Activated naive CD8-positive, alpha-beta T cell treated with anti-CD3 and anti-CD28 coated beads, Interleukin-2, amount 50 U/mL, for 24 hours (primary cell): ENCODE measurements at regions not wholly inside any gene's neighbourhood (a gene's known extent, or its start where the extent isn't known, plus 50 kb on each side); places are given as distances from the start of the nearest gene placed in this dataset.
"Not testable (repeated sequence)": the region's sequence is repeated elsewhere in the genome, so short reads cannot be mapped to it uniquely, and the experiment has no call there.

ENCODE experiments used
- ATAC-seq: fragments of 150-1000 bp; cut with Tn5 transposase; one replicate; pipeline ENCODE4 v1.10.0; 2021
- DNase-seq: peaks from one replicate; pipeline ENCODE4 v3.0.0; 2021
- H3K27ac Mint-ChIP-seq: one replicate; pipeline ENCODE4 v1.8.0; 2021; ENCODE audit warnings: mild to moderate bottlenecking, mixed read lengths
- H3K27me3 Mint-ChIP-seq: one replicate; pipeline ENCODE4 v1.8.0; 2021; ENCODE audit warnings: mixed read lengths
- H3K36me3 Mint-ChIP-seq: one replicate; pipeline ENCODE4 v1.8.0; 2021; ENCODE audit warnings: low read depth, mixed read lengths
- H3K4me1 Mint-ChIP-seq: one replicate; pipeline ENCODE4 v1.8.0; 2021; ENCODE audit warnings: mixed read lengths
- H3K4me3 Mint-ChIP-seq: one replicate; pipeline ENCODE4 v1.8.0; 2021; ENCODE audit warnings: mild to moderate bottlenecking, moderate library complexity, mixed read lengths
- H3K9me3 Mint-ChIP-seq: one replicate; pipeline ENCODE4 v1.8.0; 2021; ENCODE audit warnings: mixed read lengths

DNA sequence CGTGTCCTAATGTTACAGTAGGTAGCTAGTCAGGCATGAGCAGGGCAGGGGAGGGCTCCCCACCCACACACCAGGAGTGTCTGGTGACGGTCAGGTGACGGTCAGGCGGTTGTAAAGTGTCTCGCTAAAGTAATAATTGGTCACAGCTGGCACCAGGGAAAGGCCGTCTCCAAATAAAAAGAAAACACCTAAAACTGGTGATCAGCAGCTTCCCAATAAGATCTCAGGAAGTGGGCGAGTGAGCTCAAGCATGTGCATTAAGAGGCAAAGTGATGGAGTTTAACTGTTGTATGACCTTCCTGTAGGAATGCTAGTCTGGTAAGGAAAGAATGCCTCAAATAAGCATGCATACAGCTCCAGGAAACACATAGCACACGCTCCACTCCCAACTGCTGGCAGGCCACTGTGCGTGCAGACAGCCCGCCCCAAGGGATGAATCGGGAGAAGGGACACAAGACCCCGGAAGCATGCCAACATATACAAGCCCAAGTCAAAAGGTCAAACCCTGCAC, 177.1 kb downstream of the RNF144A start:
- H3K27ac Mint-ChIP-seq, result no peak overlapping the region

DNA sequence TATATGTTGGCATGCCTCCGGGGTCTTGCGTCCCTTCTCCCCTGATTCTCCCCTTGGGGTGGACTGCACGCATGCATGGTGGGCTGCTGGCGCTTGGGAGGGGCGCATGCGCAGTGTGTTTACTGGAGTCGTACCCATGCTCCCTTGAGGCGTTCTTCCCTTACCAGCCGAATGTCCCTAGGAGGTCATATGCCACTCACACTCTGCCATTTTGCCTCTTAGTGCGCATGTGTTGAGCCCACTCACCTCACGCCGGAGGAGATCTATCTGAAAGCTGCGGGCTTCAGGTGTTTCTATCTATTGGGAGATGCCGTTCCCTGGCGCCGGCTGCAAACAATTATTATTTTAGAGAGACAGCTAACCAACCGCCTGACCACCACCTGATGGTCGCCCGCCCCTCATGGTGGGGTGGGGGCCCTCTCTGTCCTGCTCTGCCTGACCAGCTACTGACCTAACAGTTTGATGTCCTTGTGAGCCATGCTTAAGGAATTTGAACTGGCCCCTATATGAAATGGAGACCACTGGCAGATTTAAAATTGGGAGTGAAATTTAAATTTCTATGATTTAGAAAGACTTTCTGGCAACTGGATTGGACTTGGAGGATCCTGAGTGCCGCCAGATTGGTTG, 179.6 kb downstream of the RNF144A start:
- no peaks in the 10 kb centered on the region for H3K9me3 Mint-ChIP-seq
- no peak for ATAC-seq
- no peaks in the 10 kb centered on the region for H3K36me3 Mint-ChIP-seq
- H3K27me3 Mint-ChIP-seq, result no peaks in the 10 kb centered on the region
- no peak overlapping the region for H3K27ac Mint-ChIP-seq
- peaks cover 6% of the 10 kb centered on the region for H3K4me1 Mint-ChIP-seq
- no peak overlapping the region for H3K4me3 Mint-ChIP-seq
- DNase-seq, result no peak

More for the DNA sequence above, 177.1 kb downstream of the RNF144A start:
- Mint-ChIP-seq H3K36me3 (no peaks in the 10 kb centered on the region), H3K9me3 (no peaks in the 10 kb centered on the region), H3K4me3 (no peak overlapping the region), H3K27me3 (no peaks in the 10 kb centered on the region), H3K4me1 (peaks cover 6% of the 10 kb centered on the region)
- DNase-seq (no peak), ATAC-seq (no peak)

DNA sequence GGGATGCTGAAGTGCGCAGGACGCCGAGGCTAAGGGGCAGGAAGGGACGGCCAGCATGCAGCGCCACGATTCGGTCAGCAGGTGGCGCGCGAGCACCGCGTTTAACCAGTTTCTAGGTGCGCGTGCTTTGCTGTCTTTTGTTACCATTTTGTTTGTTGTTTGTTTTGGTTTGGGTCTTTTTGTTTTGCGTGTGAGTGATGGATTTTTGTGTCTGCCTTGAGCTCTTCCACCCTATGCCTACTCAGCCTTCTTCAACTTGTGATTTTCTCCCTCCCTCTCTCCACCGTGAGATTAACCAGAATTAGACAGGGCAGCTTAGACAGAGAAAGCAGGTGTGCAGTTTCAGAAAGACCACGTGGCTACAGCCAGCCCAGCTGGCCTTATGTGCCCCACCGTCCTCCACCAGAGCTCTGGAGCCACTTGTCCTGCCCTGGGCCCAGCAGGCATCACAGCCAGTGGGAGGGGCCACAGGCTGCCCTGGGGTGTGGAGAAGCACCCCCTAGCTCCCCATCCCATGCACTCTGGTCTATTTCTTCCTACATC, 180.2 kb downstream of the RNF144A start:
- Mint-ChIP-seq H3K4me1 (peaks cover 6% of the 10 kb centered on the region), H3K27me3 (no peaks in the 10 kb centered on the region), H3K27ac (no peak overlapping the region), H3K4me3 (peak overlapping the region; percentile 60), H3K36me3 (no peaks in the 10 kb centered on the region), H3K9me3 (no peaks in the 10 kb centered on the region)
- ATAC-seq (peak; percentile 91), DNase-seq (peak; percentile 80)

DNA sequence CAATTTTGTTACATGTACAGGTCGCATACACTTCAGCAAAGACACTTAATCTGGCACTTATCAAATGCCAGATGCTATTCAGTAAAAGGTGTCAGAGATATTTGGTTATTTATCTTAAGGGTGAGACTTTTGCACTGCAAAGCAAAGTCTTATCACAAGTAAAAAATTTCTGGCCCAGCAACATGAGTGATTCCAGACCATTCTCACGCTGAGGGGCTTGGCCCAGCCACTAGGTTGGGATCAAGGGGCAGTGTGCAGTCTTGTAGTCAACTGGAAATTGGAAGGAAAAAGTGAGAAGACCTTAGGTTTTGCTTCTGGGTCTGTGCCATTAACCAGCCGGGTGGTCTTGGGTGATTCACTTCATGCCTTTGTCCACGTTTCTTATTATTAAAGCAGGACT, 181.6 kb downstream of the RNF144A start:
- Mint-ChIP-seq H3K36me3 (no peaks in the 10 kb centered on the region), H3K4me1 (peaks cover 6% of the 10 kb centered on the region), H3K4me3 (no peak overlapping the region), H3K27me3 (no peaks in the 10 kb centered on the region), H3K27ac (no peak overlapping the region), H3K9me3 (no peaks in the 10 kb centered on the region)
- no peak for ATAC-seq
- no peak for DNase-seq

DNA sequence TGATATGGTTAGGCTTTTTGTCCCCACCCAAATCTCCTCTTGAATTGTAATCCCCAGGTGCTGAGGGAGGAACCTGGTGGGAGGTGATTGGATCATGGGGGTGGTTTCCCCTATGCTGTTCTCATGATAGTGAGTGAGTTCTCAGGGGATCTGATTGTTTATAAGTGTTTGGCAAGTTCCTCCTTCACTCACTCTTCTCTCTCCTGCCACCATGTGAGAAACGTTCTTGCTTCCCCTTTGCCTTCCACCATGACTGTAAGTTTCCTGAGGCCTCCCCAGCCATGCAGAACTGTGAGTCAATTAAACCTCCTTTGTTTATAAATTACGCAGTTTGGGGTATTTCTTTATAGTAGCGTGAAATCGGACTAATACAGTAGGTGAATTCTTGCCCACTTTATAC, 182.5 kb downstream of the RNF144A start:
- not testable (repeated sequence) for DNase-seq, ATAC-seq, H3K27me3 Mint-ChIP-seq, H3K4me1 Mint-ChIP-seq, H3K36me3 Mint-ChIP-seq, H3K4me3 Mint-ChIP-seq, H3K9me3 Mint-ChIP-seq, H3K27ac Mint-ChIP-seq

DNA sequence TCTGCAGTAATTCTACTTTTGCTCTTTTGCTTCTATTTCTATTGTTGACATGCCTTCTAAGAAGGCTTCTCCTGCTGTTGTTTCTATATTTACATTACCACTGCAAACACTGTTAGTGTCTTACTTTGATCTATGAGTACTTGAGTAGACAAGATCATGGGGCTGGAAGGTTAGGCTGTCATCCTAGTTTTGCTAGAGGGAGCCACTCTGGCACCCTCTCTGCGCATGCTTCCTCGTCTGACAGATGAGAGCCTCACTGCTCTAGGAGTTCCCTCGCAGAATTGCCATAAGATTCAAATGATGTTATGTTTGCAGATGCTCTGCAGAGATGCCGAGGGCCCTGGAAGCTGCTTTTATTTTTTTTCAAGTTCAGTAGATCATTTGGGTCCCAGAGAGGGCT, 185.6 kb downstream of the RNF144A start:
- H3K36me3 Mint-ChIP-seq, result no peaks in the 10 kb centered on the region
- H3K27ac Mint-ChIP-seq, result no peak overlapping the region
- no peaks in the 10 kb centered on the region for H3K27me3 Mint-ChIP-seq
- H3K4me1 Mint-ChIP-seq, result no peaks in the 10 kb centered on the region
- H3K4me3 Mint-ChIP-seq, result no peak overlapping the region
- ATAC-seq (no peak), DNase-seq (no peak)
- H3K9me3 Mint-ChIP-seq, result no peaks in the 10 kb centered on the region

DNA sequence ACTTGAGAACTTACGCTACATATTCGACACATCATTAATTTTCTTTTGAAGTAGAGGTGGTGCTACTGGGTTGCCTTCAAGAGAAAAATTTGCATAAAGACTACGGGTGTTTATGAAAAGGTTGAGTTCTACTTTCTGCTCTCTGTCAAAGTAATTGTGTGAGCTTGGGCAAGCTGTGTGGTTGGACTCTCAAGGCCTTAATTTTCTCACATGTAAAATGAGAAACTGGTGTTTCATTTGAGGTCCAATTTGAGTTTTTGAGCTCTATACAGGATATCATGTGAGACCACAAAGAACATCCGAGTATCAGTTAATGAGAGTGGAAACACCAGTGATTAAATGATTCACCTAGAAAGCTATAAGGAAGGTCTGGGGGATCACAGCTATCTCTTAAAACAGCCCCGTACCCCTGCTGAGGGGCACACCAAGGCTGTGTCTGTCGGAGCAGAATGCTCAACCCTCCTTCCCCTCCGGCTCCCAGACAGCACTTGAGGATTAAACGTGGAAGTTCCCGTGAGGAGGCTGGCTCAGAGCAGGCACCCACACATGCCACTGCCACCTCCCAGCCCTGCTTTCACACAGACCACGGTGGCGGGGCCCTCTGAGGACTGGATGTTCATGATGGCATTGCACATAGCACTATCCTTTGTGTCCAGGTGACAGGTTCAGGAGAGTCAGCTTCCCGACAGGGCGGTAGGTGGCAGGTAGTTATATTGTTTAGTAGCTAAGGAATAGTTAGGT, 191.8 kb downstream of the RNF144A start:
- H3K27ac Mint-ChIP-seq, result no peak overlapping the region
- H3K4me1 Mint-ChIP-seq, result no peaks in the 10 kb centered on the region
- ATAC-seq (no peak), DNase-seq (no peak)
- no peak overlapping the region for H3K4me3 Mint-ChIP-seq
- H3K36me3 Mint-ChIP-seq, result peaks cover 5% of the 10 kb centered on the region
- peaks cover 10% of the 10 kb centered on the region for H3K9me3 Mint-ChIP-seq
- no peaks in the 10 kb centered on the region for H3K27me3 Mint-ChIP-seq

DNA sequence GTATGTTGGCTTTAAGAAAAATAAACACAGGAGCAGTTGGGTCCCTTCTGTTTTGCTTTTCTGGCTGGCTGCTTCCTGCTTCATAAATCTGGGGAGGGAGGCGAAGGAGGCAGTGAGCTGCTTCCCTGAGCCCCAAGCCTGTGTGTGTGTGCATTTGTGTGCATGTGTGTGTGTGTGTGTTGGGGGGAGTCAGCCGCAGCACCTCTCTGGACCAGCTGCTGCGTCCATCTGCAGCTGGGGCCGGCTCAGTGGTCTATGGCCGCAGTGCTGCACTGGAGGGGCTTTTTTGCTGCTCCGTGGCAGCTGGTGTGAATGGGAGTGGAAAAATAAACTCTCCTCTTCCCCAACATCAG, 192.3 kb downstream of the RNF144A start:
- Mint-ChIP-seq H3K27me3 (no peaks in the 10 kb centered on the region), H3K4me3 (no peak overlapping the region), H3K36me3 (peaks cover 6% of the 10 kb centered on the region), H3K9me3 (peaks cover 12% of the 10 kb centered on the region), H3K4me1 (no peaks in the 10 kb centered on the region), H3K27ac (no peak overlapping the region)
- ATAC-seq (no peak), DNase-seq (no peak)

DNA sequence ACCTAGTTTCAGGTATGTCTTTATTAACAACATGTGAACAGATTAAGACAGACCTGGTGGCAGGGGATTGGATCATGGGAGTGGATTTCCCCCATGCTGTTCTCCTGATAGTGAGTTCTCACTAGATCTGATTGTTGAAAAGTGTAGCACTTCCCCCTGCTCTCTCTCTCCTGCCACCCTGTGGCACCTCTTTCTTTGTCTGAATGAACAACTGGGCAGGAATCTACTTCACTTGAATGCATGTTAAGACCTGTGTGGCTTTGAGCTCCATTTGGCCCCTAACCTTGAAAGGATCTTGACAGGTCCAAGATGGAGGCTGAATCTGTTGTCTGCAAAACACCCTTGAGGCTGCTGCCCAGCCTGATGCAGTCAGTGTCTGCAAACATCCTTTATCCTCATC, 194.4 kb downstream of the RNF144A start:
- Mint-ChIP-seq H3K27me3 (no peaks in the 10 kb centered on the region), H3K4me1 (no peaks in the 10 kb centered on the region), H3K36me3 (peaks cover 9% of the 10 kb centered on the region), H3K4me3 (no peak overlapping the region), H3K9me3 (peaks cover 12% of the 10 kb centered on the region), H3K27ac (no peak overlapping the region)
- DNase-seq (no peak), ATAC-seq (no peak)

DNA sequence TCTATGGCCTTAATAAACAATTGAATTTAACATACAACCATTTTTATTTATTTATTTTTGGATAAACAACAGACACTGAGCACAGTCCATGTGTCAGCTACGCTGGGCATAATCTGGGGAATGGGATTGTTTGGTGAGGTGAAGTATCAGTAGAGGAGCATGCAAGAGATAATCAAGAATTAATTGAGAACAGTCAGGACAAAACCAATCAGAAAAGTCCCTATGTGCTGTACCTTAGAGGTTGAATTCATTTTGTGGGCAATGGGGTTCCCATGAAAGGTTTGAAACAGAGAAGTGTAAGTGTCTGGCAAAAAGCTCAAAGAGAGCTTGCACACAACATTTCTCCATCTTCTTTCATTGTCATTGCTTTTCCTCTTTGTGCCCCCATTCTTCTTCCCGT, 198.2 kb downstream of the RNF144A start:
- Mint-ChIP-seq H3K4me3 (no peak overlapping the region), H3K4me1 (no peaks in the 10 kb centered on the region), H3K36me3 (peaks cover 9% of the 10 kb centered on the region), H3K27me3 (no peaks in the 10 kb centered on the region), H3K9me3 (peaks cover 12% of the 10 kb centered on the region), H3K27ac (no peak overlapping the region)
- DNase-seq (no peak), ATAC-seq (no peak)

DNA sequence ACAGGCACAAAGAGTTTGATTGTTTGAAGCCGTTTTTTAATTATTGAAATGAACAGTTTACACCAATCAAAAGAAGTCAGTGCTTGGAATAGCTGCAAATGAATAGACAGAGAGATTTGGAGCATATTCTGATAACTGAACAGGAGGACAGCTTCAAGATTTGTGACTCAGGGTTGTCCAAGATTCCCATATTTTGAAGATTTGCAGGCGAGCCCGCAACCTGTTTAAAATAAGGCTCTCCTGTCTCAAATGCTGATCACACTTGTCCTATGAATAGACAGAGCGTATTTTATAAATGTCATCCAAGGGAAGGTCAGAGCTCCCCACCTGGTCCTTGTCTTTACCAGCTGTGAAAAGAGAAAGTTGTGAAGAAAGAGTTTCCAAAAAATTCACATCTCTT, 198.7 kb downstream of the RNF144A start:
- H3K9me3 Mint-ChIP-seq, result peaks cover 12% of the 10 kb centered on the region
- no peak overlapping the region for H3K4me3 Mint-ChIP-seq
- no peak overlapping the region for H3K27ac Mint-ChIP-seq
- H3K27me3 Mint-ChIP-seq, result no peaks in the 10 kb centered on the region
- no peak for DNase-seq
- ATAC-seq, result no peak
- H3K4me1 Mint-ChIP-seq, result no peaks in the 10 kb centered on the region
- peaks cover 9% of the 10 kb centered on the region for H3K36me3 Mint-ChIP-seq

DNA sequence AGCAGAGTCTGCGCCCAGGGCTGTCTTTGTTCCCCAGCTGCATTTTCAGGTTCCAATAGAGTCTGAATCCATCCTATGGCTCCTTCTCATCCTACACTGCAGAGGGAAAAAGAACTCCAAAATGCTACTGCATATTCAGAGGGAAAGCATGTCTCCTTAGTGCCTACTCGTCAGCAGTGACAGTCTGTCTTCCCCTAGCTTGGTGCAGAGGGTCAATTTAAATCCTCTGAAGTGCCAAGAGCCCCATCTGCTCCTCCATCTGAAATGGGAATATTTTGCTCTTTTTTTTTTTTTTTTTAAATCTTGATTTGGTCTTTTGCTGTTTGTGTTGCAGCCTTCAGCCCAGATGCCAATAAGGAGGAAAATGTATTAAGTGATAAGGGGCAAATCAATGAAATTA, 199.3 kb downstream of the RNF144A start:
- Mint-ChIP-seq H3K36me3 (peaks cover 9% of the 10 kb centered on the region), H3K27ac (no peak overlapping the region), H3K4me3 (no peak overlapping the region), H3K4me1 (no peaks in the 10 kb centered on the region), H3K9me3 (peaks cover 12% of the 10 kb centered on the region), H3K27me3 (no peaks in the 10 kb centered on the region)
- ATAC-seq (no peak), DNase-seq (no peak)

DNA sequence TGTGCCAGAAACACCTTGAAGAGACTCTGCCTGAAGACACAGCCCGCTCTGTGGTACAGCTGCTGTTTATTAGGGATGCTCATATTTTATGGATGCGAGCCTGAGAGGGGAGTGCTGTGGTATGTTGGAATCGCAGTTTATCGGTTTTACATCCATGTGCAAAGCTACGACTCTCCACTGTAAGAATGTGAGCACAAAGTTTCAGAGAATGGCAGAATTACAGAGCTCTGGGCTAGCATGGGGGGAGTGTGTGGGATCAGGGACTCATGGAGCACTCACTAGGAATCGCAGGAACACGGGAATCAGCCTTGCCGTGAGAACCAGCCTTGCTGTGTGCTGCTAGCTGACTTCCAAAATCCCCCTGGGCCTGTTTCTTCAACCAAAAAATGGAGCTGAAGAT, 199.9 kb downstream of the RNF144A start:
- no peaks in the 10 kb centered on the region for H3K4me1 Mint-ChIP-seq
- H3K4me3 Mint-ChIP-seq, result no peak overlapping the region
- ATAC-seq (no peak), DNase-seq (no peak)
- H3K27ac Mint-ChIP-seq, result no peak overlapping the region
- peaks cover 12% of the 10 kb centered on the region for H3K9me3 Mint-ChIP-seq
- H3K27me3 Mint-ChIP-seq, result no peaks in the 10 kb centered on the region
- peaks cover 9% of the 10 kb centered on the region for H3K36me3 Mint-ChIP-seq

- DNase-seq (no peak), ATAC-seq (no peak)
- Mint-ChIP-seq H3K27ac (no peak overlapping the region), H3K4me1 (no peaks in the 10 kb centered on the region), H3K9me3 (peaks cover 5% of the 10 kb centered on the region), H3K36me3 (peaks cover 7% of the 10 kb centered on the region), H3K4me3 (no peak overlapping the region), H3K27me3 (no peaks in the 10 kb centered on the region)
Measured at GRCh38 chr2:7118606-7119131, 201.5 kb downstream of the RNF144A start.
